ENCODE measurements at regions not wholly inside any gene's neighbourhood (a gene's known extent, or its start where the extent isn't known, plus 50 kb on each side); places are given as distances from the start of the nearest gene placed in this dataset.
"Not testable (repeated sequence)": the region's sequence is repeated elsewhere in the genome, so short reads cannot be mapped to it uniquely, and the experiment has no call there.

GRCh38 chr12:47378222-47378582 is 298.4 kb upstream of the AMIGO2 start:
- in situ Hi-C loops (cut with MboI; ENCODE audit: low sequenced_read_pairs): no loop called here

DNA sequence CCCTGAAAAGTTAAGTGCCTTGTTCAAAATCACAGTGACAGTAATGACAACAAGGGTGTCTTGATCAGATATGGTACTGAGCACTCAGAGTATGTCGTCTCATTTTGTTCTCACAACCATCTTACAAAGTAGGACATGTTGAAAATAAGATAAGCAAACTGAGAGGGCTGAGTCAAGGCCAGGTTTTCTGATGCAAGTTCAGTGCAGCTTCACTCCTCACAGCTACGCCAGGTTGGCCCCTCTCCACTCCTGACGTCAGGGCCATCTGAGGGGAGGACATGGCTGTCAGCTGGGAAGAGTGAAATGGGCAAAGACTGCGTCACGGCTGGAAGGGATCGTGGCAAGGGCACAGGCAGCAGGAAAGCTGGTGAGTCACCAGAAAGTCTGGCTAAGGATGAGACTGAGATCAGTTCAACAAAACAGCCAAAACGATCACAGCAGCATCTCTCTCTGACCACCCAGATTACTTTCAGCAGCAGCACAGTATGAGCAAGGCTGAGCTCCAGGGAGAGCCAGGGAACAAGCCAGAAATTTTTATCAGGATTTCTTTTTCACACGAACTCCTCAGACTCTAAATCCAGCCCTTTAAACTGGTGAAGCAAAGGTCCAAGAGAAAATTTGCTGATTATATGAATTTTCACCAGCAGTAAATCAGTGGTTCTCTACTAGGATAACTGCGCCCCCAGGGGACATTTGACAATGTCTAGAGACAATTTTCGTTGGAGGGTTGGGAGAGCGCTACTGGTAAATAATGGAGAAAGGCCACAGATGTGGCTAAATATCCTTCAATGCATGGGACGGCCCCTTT is 297.9 kb upstream of the AMIGO2 start:
- in situ Hi-C loops (cut with MboI; ENCODE audit: low sequenced_read_pairs): no loop called here

DNA sequence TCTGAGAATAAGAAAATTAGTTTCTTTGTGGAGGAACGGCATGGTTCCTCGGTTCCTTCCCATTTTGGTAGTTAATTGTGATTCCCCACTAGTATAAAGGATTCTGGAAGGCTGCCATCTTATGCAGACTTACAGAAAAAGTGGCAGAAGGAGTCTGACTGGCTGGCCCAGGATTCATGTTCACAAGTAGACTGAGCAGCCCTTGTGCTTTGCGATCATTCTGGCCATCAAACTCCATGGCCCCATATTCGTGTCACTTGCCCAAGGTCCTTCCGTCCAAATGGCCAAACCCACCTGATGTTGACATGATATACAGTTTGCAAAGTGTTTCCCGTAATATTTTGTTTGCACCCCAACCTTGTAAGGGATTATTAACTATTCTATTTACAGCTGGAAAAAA is 297.2 kb upstream of the AMIGO2 start:
- in situ Hi-C loops (cut with MboI; ENCODE audit: low sequenced_read_pairs): no loop called here

DNA sequence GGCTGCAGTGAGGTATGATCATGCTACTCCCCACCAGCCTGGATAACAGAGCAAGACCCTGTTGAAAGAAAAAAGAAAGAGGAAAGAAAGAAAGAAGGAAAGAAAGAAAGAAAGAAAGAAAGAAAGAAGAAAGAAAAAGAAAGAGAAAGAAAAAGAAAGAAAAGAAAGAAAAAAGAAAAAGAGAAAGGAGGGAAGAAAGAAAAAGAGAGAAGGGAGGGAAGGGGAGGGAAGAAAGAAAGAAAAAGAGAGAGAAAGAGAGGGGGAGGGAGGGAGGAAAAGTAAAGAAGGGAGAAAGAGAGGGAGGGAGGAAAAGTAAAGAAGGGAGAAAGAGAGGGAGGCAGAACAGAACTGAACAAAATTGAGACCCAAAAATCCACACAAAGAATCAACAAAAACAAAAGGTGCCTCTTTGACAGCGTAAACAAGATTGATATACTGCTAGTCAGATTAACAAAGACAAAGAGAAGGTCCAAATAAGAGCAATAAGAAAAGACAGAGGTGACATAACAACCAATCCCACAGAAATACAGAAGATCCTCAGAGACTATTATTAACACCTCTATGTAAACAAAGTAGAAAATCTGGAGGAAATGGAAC is 293.9 kb upstream of the AMIGO2 start:
- in situ Hi-C loops (cut with MboI; ENCODE audit: low sequenced_read_pairs): no loop called here

DNA sequence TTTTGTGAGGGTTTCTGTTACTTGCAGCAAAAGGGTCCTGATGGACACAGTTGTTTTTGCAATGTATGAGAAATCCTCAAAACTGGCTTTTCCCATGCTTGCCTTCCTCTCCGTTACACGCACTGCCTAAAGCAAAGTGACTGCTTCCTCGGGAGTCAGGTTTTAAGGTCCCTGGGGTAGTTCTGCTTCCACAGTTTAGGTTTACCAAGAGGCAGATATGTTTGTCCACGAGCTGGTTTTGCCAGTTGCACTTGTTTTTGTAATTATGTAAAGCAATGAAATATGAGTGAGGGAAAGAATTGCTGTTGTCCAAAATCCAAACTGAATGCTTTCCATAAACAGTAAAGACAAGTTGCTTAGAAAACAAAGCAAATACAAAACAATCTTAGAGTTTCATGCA is 290.7 kb upstream of the AMIGO2 start:
- in situ Hi-C loops (cut with MboI; ENCODE audit: low sequenced_read_pairs): no loop called here

- in situ Hi-C loops (cut with MboI; ENCODE audit: low sequenced_read_pairs): no loop called here
Measured at GRCh38 chr12:47369085-47369484, 289.3 kb upstream of the AMIGO2 start.

DNA sequence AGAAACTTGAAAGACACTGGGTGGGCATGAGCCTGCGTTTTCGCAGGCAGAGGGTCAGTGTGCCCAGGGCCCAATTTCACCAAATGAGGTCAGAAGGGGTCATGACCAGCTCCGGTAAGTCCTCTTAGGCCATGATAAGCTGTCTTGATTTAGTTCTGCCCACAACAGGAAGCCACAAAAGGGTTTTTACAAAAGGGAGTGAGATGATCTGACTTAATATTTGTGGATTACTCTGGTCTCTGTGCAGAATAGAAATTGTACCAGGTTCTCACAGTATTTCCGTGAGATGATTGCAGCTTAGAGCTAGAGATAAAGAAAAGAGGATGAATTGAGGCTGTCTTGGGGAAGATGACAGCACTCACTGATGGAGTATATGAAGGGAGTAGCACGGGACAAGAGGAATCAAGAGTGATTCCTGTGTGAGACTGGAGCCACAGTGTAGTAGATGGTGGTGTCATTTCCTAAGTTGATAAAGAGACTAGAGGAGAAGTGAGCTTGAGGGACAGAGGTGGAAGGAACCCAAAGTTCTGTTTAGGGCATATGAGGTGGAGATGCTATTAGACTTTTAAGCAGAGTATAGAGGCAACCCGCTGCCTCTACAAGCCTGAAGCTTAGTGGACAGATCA is 288.3 kb upstream of the AMIGO2 start:
- in situ Hi-C loops (cut with MboI; ENCODE audit: low sequenced_read_pairs): no loop called here

- in situ Hi-C loops (cut with MboI; ENCODE audit: low sequenced_read_pairs): no loop called here
Measured at GRCh38 chr12:47366579-47366978, 286.8 kb upstream of the AMIGO2 start.

DNA sequence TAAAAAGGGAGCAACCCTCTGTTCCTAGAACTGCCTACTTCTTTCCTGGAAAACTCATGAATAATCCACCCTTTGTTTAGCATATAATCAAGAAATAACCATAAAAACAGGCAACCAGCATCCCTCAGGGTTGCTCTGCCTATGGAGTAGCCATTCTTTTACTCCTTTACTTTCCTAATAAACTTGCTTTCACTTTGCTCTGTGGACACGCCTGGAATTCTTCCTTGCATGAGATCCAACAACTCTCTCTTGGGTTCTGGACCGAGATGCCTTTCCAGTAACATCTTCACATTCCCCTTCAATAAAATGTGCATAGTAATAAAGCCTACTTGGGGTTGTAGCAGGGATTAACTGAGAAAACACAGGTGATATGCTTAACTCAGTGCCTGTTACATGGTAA is 286.4 kb upstream of the AMIGO2 start:
- in situ Hi-C loops (cut with MboI; ENCODE audit: low sequenced_read_pairs): no loop called here

DNA sequence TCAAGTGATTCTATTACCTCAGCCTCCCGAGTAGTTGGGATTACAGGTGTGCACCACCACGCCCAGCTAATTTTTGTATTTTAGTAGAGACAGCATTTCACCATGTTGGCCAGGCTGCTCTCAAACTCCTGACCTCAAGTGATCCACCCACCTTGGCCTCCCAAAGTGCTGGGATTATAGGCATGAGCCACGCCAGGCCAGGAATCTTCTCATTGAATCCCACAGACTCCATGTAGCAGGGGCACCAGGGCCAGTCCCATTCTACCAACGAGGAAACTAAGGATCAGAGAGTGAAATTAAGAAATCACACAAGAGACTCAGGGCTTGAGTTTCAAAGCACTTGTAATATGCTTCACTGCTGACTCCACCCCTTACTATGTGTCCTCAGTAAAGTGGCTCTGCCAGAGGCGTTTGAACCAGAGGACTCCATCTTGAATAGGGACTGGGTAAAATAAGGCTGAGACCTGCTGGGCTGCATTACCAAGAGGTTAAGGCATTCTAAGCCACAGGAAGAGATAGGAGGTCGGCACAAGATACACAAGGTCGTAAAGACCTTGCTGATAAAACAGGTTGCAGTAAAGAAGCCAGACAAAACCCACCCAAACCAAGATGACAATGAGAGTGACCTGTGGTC is 285.8 kb upstream of the AMIGO2 start:
- in situ Hi-C loops (cut with MboI; ENCODE audit: low sequenced_read_pairs): not testable (repeated sequence)

GRCh38 chr12:47364261-47364660 is 284.5 kb upstream of the AMIGO2 start:
- in situ Hi-C loops (cut with MboI; ENCODE audit: low sequenced_read_pairs): no loop called here

DNA sequence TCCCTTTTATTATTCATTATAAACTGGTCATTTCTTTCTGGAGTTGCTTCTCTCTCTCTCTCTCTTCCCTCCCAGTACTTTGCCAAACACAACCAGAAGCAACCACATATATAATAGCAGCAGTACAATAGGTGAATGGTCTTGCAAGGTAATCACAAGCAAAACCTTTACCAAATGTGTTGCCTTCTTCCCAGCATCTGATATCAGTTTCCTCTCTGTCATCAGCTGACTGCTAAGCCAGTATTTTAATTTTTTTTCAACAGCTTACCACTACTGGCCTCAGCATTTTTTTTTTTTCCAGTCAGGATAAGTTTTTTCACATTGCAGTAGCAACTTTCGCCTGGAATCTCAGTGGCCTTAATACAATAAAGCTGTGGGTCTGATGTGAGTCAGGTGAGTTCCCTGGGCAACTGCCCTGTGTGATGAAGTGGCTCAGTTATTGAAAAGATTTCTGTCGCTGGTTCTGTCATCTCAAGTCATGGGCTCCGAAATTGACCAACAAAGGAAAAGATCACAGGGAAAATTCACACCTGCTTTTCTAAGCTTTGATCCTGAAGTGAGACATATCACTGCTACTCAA is 282.5 kb upstream of the AMIGO2 start:
- in situ Hi-C loops (cut with MboI; ENCODE audit: low sequenced_read_pairs): no loop called here

DNA sequence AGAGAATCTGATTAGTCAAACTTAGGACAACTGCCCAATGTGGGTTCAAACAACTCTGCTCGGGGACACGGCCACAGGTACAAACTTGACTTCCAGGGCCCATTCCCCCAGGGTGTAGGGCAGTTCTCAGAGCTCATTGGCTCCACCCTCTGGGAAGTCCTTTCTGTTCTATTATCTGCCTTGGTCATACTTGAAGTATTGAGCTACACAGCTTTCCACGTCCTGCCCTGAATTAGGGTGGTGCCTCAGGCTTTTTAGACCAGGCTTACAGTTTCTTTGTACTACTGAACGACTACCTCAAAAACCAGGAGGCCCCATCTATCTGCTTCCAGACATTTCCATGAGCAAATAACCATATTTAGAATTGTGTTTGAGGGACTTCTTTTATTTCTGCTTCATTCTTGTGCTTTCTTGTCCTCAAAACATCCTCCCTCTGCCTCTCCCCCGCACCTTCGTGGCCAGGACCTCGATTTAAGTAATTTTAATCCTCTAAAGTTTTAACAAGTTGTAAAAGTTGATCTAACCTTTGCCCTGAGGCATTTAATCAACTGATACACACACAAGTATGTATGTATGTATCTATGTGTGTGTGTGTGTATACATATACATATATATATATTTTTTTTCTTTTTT is 281.7 kb upstream of the AMIGO2 start:
- in situ Hi-C loops (cut with MboI; ENCODE audit: low sequenced_read_pairs): no loop called here

DNA sequence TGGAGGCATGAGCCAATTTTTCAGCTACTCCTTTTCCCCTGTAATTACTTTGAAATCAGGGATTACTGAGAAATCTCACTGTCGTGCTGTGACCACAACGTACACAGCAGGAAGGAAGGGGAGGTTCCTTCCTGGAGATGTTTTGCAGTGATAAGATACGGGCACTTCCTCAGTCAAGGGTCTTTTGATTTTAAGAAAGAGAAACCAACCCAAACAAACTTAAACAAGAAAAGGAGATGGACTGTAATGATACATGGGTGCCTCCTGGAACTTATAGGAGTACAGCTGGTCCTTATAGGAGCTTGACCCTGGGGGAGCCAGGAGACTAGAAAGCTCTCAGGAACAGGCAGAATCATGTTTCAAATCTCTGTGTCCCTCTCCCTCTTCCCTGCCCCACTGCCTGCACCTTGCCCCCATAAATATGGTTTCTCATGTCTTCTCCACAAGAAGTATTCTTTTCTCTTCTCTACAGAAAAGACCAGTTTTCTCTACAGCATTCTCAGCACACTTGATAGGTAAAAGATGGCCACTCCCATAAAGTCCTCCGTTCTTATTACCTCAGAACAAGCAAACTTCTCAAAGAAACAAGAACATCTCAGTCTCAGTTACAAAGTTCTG is 281.1 kb upstream of the AMIGO2 start:
- in situ Hi-C loops (cut with MboI; ENCODE audit: low sequenced_read_pairs): no loop called here

DNA sequence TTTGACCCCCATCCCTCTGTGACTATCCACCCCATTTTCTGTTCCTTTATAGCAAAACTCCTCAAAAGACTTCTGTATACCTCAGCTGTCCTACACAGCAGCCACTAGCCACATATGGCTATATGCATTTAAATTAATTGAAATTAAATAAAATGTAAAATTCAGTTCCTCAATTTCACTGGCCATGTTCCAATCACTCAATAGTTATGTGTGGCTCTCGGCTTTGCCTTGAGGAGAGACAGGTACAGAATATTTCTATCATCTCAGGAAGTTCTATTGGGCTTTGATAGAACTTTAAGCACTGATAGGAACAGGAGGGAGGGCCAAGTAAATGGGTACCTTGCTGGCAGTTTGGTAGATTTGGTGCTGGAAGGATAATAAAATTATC is 280.3 kb upstream of the AMIGO2 start:
- in situ Hi-C loops (cut with MboI; ENCODE audit: low sequenced_read_pairs): no loop called here

GRCh38 chr12:47359310-47360092 is 279.7 kb upstream of the AMIGO2 start:
- in situ Hi-C loops (cut with MboI; ENCODE audit: low sequenced_read_pairs): no loop called here

GRCh38 chr12:47357006-47357405 is 277.2 kb upstream of the AMIGO2 start:
- in situ Hi-C loops (cut with MboI; ENCODE audit: low sequenced_read_pairs): not testable (repeated sequence)

- in situ Hi-C loops (cut with MboI; ENCODE audit: low sequenced_read_pairs): no loop called here
Measured at GRCh38 chr12:47356129-47356700, 276.5 kb upstream of the AMIGO2 start.

DNA sequence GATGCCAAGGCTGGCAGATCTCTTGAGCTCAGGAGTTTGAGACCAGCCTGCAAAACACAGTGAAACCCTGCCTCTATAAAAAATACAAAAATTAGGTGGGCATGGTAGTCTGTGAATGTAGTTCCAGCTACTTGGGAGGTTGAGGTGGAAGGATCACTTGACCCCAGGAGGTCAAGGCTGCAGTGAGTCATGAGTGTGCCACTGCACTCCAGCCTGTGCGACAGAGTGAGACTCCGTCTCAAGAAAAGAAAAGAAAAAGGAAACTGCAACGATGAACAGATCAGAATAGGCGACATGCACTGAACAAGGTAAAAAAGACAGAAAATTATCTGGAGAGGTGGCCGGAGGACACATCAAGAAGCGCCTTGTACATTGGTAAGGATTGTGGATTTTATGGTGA is 273.7 kb upstream of the AMIGO2 start:
- in situ Hi-C loops (cut with MboI; ENCODE audit: low sequenced_read_pairs): no loop called here

DNA sequence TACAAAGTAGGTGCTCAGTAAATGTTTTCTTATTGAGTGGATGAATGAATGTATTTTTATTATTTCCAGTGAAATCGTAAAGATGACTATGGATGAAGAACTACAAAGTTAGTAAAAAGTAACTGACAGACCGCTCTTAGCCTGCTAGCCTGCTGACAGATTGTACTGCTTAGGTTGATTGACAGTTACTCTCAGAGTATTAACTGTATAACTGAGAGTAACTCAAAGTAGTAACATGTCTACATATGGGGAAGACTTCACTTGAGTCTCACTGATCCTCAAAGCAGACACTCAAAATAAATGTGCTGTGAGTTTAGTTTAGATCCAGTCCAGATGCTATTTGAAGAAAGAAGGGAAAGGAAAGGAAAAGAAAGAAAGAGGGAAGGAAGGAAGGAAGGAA is 272.3 kb upstream of the AMIGO2 start:
- in situ Hi-C loops (cut with MboI; ENCODE audit: low sequenced_read_pairs): no loop called here

All from HL-60/S4 (cell line).